Adrenal gland (tissue), 5 donors: ENCODE measurements at regions not wholly inside any gene's neighbourhood (a gene's known extent, or its start where the extent isn't known, plus 50 kb on each side); places are given as distances from the start of the nearest gene placed in this dataset.

Experiments used
- CTCF ChIP-seq, 6 experiments: fragments of 450-650 bp in 4 of 6; fragments of 200-600 bp in 2 of 6; sonication (generic) in 1 of 6; IDR thresholded peaks; 1 replicate in 5 of 6; 2 replicates in 1 of 6; pipeline versions ENCODE4 v1.5.1 to v1.8.0; 2016 to 2021; ENCODE audit warnings: antibody characterized with exemption in 6 of 6, mild to moderate bottlenecking in 2 of 6, moderate library complexity in 1 of 6
- POLR2A ChIP-seq, 2 donors: fragments of 450-650 bp; IDR thresholded peaks; one replicate each; pipeline ENCODE4 v1.6.1; 2017; ENCODE audit warnings: antibody characterized with exemption in 2 of 2, mild to moderate bottlenecking in 2 of 2, moderate library complexity in 1 of 2
- donor health status: DM: no; HTN: no; CAD: no.

- TF ChIP-seq CTCF (IDR thresholded peaks at IDR 0.05) = no peak
- no peak for TF ChIP-seq POLR2A (IDR thresholded peaks at IDR 0.05)
These were observed 652.4 kb upstream of the MEF2C start for GRCh38 chr5:89535411-89535810.
